HG02885 (cell line): ENCODE measurements at regions not wholly inside any gene's neighbourhood (a gene's known extent, or its start where the extent isn't known, plus 50 kb on each side); places are given as distances from the start of the nearest gene placed in this dataset.
"Not testable (repeated sequence)": the region's sequence is repeated elsewhere in the genome, so short reads cannot be mapped to it uniquely, and the experiment has no call there.

Source experiments
- ATAC-seq: cut with Tn5 transposase; IDR thresholded peaks from one replicate; pipeline ENCODE4 v1.9.1; 2021; ENCODE audit warnings: mild to moderate bottlenecking; ENCODE audit not compliant: unreplicated experiment, poor library complexity

DNA sequence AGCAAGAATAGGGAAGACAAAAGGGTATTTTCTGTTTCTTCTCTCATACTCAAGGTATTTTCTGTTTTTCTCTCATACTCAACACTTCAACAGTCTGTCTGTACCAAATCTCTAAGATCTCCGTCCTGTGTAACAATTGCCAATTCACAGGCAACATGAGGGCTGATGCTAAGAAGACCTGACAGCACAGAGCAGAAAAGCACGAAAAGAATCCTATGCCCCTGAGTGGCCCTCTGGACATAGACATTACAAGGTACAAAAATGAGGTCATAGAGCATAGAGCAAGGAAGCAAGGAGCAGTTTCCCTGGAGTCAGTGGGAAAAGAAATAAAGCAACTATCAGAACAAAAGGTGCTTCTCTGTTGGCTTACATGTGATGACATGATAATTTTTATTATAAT, 1612.6 kb upstream of the CELF4 start:
- no peak for ATAC-seq

DNA sequence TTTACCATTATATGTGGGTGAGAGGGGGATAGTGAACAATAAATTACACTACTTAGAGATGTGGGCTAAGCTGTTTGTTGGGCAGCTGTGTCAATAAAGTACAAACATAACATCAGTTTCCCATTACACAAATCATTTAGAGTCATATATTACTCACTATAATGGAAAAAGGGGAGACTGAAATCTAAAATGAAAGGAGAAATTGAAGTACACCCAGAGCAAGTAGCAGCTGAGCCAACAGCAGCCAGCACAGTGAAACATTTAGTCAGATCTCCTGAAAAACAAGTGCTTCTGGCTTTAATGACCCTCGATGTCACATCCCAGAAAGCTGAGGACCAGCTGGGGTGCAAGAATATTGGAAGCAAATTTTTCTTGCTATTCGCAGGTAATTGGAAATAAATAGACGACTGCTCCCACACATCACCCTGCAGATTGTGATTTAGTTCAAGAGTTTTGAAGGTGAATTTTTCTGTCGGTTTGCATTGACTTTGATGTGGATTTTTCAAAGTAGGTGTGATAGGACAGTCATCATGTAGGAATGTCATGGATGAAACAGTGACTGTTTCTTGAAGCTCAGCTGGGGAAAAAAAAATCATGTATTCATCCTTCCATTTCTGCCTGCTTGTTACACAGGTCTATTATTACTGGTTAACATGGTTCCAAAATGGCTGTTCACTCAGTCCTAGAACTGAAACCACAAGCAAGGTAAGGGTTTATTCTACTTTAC, 1607.3 kb upstream of the CELF4 start:
- ATAC-seq, result no peak

DNA sequence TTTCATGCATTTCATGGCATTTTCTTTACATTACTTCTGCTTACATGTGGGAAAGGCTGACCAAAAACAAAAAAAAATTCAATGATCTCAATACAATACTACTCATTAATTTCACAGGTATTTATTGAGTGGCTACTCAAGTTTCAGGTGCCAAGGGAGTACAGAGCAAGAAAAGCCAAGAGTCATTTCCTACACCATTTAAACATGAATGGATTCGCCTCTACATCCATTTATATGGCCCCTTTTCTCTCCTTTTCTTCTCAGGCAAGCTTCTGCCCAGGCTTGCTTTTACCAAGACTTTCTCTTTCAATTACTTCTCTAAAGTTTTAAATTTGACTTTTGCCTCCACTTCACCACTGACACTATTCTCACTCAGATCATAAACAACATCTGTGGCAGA, 1603.1 kb upstream of the CELF4 start:
- no peak for ATAC-seq

DNA sequence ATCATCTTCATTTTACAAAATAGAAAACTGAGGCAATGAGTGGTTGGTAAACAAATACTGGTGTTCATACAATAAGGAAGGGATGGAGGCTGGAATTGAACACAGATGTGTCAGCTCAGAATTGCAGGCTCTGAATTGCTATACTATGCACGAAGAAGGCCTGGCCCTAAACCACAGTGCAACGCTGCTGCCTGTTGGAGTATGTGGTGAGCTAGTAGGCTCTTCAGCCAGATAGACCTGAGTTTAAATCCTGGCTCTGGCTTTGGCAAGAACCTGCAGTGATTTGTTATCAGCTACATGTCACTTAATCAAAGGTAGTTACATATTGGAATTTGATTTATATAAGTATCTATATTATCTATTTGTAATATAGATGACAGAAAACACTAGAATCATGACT, 1602.4 kb upstream of the CELF4 start:
- no peak for ATAC-seq

DNA sequence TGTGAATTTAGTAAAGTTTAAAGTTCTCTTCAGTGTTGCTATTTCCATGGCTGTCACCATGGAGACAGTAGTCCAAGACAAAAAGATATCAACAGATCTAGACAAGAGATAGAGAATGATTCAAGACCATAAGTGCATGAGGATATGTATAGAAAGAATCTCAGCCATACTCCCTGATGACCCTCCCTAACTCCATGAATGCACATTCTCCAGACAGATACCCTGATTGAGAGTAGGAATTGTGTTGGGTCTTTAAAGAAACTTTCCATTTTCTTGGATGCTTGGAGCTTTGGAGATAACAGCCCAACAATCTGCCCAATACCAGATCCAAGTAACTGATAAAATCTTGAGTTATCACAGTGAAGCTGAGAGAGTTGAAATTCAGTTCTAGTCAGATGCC, 1601.2 kb upstream of the CELF4 start:
- ATAC-seq, result no peak

DNA sequence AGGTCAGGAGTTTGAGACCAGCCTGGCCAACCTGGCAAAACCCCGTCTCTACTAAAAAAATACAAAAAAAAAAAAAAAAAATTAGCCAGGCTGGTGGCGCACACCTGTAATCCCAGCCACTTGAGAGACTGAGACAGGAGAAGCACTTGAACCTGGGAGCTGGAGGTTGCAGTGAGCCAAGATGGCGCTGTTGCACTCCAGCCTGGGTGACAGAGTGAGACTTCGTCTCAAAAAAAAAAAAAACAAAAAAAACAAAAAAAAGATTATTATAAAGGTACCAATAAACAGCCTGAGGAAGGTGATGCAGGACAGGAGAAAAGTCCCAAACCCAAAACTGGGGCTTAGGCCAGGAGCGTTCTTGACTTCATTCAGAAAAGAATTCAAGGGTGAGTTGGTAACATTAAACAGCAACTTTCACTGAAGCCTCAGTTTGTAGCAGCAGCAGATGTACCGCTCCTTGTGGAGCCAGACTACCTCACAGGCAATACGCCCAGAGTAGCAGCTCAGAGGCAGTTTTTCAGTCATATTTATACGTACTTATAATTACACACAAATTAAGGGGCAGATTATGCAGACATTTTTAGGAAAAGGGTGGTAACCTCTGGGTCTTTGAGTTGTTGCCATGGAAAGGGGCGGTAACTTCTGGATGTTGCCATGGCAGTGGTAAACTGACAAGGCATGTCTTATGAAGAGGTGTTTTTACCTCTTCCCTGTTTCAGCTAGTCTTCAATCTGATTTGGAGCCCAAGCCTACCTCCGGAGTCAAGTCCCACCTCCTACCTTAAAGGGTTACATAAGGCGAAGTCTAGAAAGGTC, 1596.6 kb upstream of the CELF4 start:
- no peak for ATAC-seq

DNA sequence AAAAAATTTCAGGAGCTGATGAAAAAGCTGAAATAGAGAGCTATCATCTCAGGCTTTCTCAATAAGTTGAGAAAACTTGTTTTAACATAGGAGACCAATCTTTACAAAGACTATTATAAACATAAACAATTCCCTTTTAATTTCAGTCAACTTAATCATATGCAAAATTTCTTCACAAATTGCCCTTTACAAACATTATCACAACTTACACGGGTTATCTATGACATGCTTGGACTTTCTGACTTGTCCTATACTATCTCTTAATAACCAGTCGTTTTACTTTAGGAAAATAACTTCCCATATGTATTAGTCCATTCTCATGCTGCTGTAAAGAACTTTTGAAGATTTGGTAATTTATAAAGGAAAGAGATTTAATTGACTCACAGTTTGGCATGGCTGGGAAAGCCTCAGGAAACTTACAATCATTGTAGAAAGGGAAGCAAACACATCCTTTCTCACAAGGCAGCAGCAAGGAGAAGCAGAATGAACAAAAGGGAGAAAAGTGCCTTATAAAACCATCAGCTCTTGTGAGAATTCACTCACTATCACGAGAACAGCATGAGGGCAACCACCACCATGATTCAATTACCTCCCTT, 1583.7 kb upstream of the CELF4 start:
- ATAC-seq, result no peak

DNA sequence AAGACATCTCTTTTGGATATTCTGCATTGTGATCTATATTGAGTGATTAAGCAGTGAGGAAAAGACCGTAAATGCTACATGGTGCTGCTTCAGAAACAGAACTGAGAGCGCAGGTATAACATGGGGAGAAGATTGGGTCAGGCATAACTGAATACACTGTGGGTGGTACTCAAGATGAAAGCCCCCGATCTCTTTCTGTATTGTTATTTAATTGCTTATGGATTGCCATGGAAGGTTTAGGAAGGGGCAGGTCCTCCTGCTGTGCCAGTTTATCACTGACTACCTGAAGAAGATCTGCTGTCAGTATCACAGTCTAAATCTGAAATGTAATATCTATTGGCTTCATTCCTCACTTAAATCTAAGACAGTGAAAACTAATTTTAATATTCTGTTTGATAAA, 1568.7 kb upstream of the CELF4 start:
- ATAC-seq, result no peak

DNA sequence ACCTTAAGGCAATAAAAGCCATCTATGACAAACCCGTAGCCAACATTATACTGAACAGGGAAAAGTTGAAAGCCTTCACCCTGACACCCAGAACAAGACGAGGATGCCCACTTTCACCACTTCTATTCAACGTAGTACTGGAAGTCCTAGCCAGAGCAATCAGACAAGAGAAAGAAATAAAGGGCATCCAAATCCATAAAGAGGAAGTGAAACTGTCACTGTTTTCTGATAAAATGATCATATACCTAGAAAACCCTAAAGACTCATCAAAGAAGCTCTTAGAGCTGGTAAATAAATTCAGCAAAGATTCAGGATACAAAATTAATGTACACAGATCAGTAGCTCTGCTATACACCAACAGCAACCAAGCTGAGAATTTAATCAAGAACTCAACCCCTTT, 1561.9 kb upstream of the CELF4 start:
- not testable (repeated sequence) for ATAC-seq

DNA sequence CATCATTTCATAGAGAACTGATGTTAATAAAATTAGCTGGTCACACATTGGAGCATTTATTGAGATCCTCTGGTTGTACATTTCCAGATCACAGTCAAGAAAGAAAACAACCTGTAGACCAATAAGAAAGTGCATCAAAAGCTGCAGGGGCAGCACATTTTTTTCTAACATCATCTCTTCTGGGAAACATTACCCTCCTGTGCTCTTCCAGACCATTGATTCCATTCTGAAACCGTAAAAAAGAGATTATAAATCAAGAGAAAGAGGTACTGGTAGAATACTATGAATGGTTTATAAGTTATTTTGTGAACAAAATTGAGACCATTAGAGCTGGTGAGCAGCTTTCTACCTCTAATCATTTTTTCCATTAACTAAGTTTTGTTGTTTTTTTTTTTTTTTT, 1548.2 kb upstream of the CELF4 start:
- ATAC-seq, result no peak

DNA sequence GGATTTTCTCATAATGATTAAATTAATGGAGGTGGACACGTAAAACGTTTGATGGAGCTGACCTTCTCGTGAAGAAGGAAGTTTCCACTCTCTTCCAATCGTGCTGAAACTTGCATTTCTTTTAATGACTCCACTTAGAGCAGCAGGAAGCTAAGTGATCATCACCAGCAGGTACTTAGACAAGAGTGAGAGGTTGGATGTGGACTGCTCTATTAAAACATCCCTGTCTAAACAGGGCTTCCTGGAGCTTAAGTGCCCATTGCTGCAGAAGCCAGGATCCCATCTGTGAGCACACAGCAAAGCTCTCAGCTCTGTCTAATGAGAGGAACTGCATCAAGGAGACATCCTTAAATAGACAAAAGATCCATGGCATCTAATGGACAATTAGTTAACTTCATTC, 1539.5 kb upstream of the CELF4 start:
- ATAC-seq, result no peak

DNA sequence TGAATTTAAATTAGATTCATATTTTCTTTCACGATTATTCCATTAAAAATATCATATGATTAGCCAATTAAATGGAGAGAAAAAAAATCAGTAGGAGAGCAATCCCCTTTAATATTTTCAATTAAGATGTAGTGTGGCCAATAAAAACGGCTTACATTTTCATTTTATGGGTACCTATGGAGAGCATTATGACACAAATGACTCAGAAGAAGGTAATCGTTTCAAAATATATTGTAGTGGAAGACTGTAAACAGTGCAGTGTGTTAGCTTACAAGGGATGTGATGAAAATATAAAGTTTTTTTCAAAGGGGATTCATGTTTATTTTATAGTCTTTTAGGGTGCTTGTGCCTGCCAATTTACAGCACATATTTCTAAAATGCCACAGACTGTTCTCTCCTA, 1507.4 kb upstream of the CELF4 start:
- ATAC-seq, result no peak

DNA sequence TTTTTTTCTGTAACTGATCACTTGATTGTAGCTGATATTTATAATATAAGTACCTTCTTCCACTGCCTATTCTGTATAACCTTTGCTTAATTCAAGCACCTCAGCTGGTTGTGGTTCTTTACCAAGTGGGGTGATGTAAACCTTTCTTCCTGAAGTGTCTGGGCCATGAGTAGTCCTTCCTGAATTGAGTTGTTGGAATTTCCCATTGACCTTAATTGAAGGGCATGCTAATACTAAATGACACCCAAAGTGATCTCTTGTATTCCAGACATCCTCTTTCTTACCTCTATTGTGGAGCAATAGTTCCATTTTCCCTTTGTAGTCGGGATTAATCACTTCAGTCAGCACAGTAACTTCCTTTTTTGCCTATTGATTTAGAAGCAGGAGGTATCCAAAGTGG, 1496.8 kb upstream of the CELF4 start:
- ATAC-seq, result no peak

DNA sequence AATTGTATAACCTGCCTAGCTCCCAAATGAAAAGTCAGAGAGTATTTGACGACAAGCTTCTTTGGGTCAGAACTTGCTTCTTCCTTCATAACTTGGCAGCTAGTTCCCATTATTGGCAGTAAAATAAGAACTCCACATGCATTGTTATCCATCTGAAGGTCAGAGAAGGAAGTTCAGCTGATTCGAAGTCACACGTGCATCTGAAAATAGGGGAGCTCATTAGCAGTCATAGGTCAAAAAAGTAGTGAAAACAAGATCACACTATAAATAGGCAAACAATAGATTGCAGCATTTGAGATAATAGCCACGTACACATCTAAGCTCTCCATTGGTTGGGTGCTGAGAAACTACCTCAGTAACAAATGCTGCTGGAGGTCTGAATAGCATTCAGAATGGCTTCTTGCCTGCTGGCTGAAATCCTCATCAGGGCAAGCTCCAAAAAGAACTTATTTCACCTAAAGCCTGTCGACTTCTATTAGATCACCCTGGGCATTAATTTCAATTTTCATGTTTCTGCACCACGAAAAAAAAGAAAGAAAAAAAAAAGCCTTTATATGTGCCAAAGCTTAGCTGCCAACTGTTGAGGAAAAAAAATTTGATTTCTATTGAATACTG, 1492.9 kb upstream of the CELF4 start:
- no peak for ATAC-seq

DNA sequence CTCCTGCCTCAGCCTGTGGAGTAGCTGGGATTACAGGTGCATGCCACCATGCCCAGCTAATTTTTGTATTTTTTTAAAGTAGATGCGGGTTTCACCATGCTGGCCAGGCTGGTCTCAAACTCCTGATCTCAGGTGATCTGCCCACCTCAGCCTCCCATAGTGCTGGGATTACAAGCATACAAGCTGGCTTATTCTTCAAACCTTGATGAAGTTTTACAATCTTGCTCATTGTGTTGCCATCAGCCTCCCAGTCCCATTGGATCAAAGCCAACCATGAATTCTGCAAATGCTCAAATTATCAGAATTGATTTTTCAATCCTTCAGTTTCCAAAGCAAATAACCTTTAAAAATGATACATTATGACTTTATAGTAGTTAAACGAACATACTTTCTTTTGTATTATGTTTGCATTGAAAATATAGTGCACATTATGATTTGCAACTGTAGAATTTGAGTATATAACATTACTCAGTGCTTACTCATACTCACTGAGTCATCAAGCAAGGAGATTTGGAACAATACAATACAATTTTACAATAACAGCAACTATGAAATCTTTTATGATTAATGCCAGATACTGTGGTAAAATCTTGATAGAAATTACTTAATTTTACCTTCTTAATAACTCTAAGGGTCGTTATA, 1491.9 kb upstream of the CELF4 start:
- no peak for ATAC-seq

DNA sequence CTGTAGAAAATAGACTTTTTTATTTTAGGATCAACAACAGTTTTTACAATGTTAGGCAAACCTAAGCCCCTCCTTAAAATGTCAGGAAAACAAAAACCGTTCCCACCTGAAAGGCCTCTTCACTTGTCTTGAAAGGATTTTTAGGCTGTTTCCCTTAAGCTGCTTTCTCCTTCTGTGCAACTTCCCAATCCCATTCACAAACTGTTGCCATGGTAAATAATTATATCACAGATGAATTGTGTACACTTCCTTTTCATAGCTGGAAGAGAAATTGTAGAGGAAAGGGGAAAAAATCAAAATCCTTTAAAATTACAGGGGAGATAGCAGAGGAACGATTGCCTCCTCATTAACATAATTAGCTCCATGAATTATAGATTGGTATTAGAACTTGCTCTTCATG, 1488.0 kb upstream of the CELF4 start:
- no peak for ATAC-seq

DNA sequence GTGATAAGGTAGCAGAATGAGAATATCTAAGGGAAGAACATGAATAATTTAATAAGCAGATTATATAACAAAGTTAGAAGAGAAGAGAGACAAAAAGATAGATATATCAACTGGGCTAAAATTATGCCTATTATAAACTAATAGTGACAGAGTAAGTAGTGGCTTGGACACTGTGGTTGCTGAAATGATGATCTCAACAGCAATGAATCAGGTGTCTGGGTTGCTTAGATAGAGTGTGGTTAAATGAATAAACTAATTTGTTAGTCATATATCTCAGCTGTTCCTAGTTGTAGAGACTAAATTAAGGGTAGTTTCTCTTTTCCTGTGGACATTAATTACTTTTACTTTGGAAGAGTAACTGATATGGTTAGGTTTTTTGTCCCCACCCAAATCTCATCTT, 1485.4 kb upstream of the CELF4 start:
- no peak for ATAC-seq

DNA sequence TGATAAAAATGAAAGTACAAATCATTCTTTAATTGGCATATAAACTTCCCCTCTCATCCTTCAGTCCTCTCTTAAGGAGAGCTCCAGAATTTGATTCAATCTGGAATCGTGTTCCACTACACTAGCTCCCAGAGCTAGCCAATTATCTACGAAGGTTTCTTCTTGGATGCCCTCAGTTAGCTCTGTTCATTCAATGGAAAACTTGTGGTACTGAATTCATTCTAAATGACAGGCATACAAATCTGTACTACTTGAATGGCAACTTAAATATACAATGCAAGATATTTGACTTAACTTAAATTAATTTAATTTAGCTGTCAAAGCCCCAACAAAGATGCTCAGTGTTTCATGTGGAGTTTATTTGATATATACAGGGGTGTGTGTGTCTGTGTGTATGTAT, 1474.2 kb upstream of the CELF4 start:
- ATAC-seq, result no peak

DNA sequence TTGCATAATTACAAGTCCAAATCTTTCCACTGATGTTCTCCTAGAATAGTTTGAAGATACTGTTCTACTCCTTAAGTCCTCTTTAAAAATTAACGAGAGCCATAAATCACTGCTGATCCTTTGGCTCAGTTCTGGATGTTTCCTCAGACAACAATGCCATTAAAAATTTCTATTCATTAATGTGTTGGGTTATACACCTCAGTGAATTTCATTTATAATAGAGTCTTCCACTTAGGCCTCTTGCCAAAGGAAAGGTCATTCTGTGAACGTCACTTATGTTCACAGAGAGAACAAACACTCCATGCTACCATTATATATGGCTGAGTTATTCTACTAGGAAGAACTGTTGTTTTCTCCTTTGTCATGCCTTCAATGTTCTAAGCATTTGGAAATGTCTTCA, 1472.3 kb upstream of the CELF4 start:
- ATAC-seq, result no peak

DNA sequence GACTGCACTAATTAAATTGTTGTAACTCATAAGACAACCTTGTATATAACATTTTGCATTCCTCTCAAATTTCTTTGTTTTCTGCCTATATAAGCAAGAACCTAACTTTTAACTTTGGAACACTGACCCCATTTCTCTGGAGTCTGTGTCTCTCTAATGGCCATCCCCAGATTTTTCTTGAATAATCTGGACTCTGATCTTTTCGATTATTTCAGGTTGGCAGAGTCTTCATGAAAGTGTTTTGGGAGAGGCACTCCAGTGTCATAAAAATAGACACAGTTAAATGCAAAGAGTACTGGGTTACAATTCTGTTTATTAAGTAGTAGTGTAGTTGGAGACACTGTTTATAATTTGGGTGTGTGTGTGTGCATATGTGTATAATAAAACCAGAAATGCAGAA, 1467.7 kb upstream of the CELF4 start:
- no peak for ATAC-seq

DNA sequence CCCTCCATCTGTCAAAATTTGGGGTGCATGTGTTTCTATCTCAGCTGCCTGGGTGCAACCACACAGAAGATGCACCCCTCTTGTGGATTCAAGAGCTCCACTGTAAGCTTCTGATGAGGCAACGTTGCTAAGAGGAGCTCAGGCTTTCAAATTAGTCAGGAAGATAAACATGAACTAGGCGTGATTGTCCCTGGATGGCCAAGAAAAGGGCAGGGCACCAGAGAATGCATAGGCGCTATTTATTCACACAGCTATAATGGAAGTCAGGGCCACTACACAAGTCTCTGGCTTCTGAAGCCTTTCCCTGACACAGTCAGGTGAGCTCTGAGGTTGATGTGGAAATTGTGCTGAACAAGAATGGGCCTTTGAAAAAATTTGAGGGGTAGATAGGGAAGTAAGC, 1466.0 kb upstream of the CELF4 start:
- no peak for ATAC-seq
